HFF-Myc (cell line): ENCODE measurements at regions not wholly inside any gene's neighbourhood (a gene's known extent, or its start where the extent isn't known, plus 50 kb on each side); places are given as distances from the start of the nearest gene placed in this dataset.

ENCODE experiments used
- DNase-seq: peaks from one replicate; pipeline ENCODE4 v3.0.0-alpha.2; 2011; ENCODE audit warnings: low read depth; ENCODE audit errors: extremely low read depth
- H3K4me3 ChIP-seq: replicated peaks from 2 replicates; pipeline ENCODE4 v1.5.1; 2011; ENCODE audit warnings: low read depth, mild to moderate bottlenecking, control low read depth, low read length
- CTCF ChIP-seq: IDR thresholded peaks from 2 replicates; pipeline ENCODE4 v1.5.1; 2012; ENCODE audit warnings: mild to moderate bottlenecking, low read depth, low read length, control low read depth; ENCODE audit errors: missing control alignments

DNA sequence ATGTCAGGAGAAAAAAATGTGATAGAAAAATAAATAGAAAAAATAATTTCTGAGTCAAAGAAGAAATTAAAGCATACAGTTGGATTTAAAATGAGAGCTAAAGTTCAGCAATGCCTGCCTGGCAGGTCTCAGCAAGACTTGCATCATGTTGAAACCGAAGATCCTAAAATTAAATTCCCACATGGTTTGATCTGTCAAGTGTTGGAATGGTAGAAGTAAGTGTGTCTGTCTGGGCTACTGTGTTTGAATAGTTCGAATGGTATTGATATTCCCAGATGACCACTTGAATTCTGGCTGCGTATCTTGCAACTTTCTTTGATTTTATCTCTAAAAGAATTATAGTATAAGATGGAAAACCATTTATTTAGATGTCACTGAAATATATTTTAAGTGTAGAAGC lies 1349.6 kb downstream of the EPHA7 start:
- no peak overlapping the region for H3K4me3 ChIP-seq
- no peak for DNase-seq
- TF ChIP-seq CTCF = no peak

- no peak overlapping the region for H3K4me3 ChIP-seq
- no peak for TF ChIP-seq CTCF
- DNase-seq = no peak
Measured at GRCh38 chr6:92052513-92052912, 1366.8 kb downstream of the EPHA7 start.

- DNase-seq = no peak
- TF ChIP-seq CTCF = no peak
- H3K4me3 ChIP-seq = no peak overlapping the region
Measured at GRCh38 chr6:92050216-92050615, 1369.1 kb downstream of the EPHA7 start.

- no peak overlapping the region for H3K4me3 ChIP-seq
- DNase-seq = no peak
- no peak for TF ChIP-seq CTCF
Measured at GRCh38 chr6:92047860-92048259, 1371.5 kb downstream of the EPHA7 start.

- no peak overlapping the region for H3K4me3 ChIP-seq
- no peak for DNase-seq
- no peak for TF ChIP-seq CTCF
Measured at GRCh38 chr6:92047152-92047850, 1372.1 kb downstream of the EPHA7 start.

- no peak overlapping the region for H3K4me3 ChIP-seq
- no peak for DNase-seq
- no peak for TF ChIP-seq CTCF
Measured at GRCh38 chr6:92044312-92044711, 1375.0 kb downstream of the EPHA7 start.

GRCh38 chr6:92043777-92044176 lies 1375.6 kb downstream of the EPHA7 start:
- no peak for DNase-seq
- TF ChIP-seq CTCF = no peak

More at GRCh38 chr6:92043777-92044176, 1375.6 kb downstream of the EPHA7 start:
- H3K4me3 ChIP-seq = no peak overlapping the region
